HEK293 (cell line): ENCODE measurements at regions not wholly inside any gene's neighbourhood (a gene's known extent, or its start where the extent isn't known, plus 50 kb on each side); places are given as distances from the start of the nearest gene placed in this dataset.

ENCODE experiments used
- CTCF ChIA-PET: fragments of 350-600 bp; formaldehyde crosslinking; extraction: SDS; loops from one replicate; lab custom pipeline; 2021; ENCODE audit warnings: antibody characterized with exemption; lab: Yijun Ruan, JAX
- POLR2A ChIA-PET: fragments of 300-600 bp; formaldehyde crosslinking; extraction: SDS; loops from one replicate; lab custom pipeline; 2020; ENCODE audit warnings: antibody characterized with exemption, inconsistent platforms; lab: Yijun Ruan, JAX
- H3K27ac ChIP-seq: fragments of 200-500 bp; sonication (Bioruptor generic); 2 replicates; pipeline ENCODE4 v1.5.1; 2014; ENCODE audit warnings: low read depth, low read length, control low read depth, inconsistent platforms; ENCODE audit errors: extremely low read depth
- H3K36me3 ChIP-seq, 2 experiments: fragments of 200-500 bp in 1 of 2; sonication (Bioruptor generic) in 1 of 2; 1 replicate in 1 of 2; 2 replicates in 1 of 2; pipeline ENCODE4 v1.5.1; 2014 to 2017; ENCODE audit warnings: inconsistent platforms in 2 of 2, low read length in 2 of 2; ENCODE audit not compliant: control insufficient read depth in 2 of 2, insufficient read depth in 1 of 2
- H3K4me1 ChIP-seq: fragments of 200-500 bp; sonication (Bioruptor generic); 2 replicates; pipeline ENCODE4 v1.5.1; 2014; ENCODE audit warnings: mild to moderate bottlenecking, low read length, inconsistent platforms; ENCODE audit not compliant: control insufficient read depth, insufficient read depth
- H3K4me3 ChIP-seq: 2 replicates; pipeline ENCODE4 v1.5.1; 2011; ENCODE audit warnings: low read depth, mild to moderate bottlenecking, control low read depth, low read length, moderate library complexity
- H3K9me3 ChIP-seq: fragments of 200-500 bp; sonication (Bioruptor generic); 2 replicates; pipeline ENCODE4 v1.5.1; 2014; ENCODE audit warnings: low read depth, low read length, inconsistent platforms; ENCODE audit not compliant: control insufficient read depth, insufficient read depth
- HOXC10 ChIP-seq: sonication (generic); formaldehyde crosslinking; IDR thresholded peaks from 2 replicates; pipeline ENCODE4 v1.8.1; 2023; ENCODE audit warnings: mild to moderate bottlenecking, missing genetic modification reagents
- IKZF3 ChIP-seq: fragments of 450-650 bp; IDR thresholded peaks from 2 replicates; pipeline ENCODE4 v1.5.0; 2018; ENCODE audit warnings: missing biosample characterization, mild to moderate bottlenecking, missing genetic modification characterization, moderate library complexity
- KLF10 ChIP-seq: fragments of 450-650 bp; IDR thresholded peaks from 2 replicates; pipeline ENCODE4 v1.5.1; 2018; ENCODE audit warnings: missing biosample characterization, mild to moderate bottlenecking, missing genetic modification characterization
- MYNN ChIP-seq: fragments of 450-650 bp; formaldehyde crosslinking; IDR thresholded peaks from 2 replicates; pipeline ENCODE4 v1.5.1; 2016; ENCODE audit warnings: missing biosample characterization, missing genetic modification characterization, borderline replicate concordance
- SP3 ChIP-seq: fragments of 450-650 bp; formaldehyde crosslinking; IDR thresholded peaks from 2 replicates; pipeline ENCODE4 v1.5.1; 2016; ENCODE audit warnings: missing biosample characterization, missing genetic modification characterization
- WT1 ChIP-seq: fragments of 450-650 bp; formaldehyde crosslinking; IDR thresholded peaks from 2 replicates; pipeline ENCODE4 v1.5.1; 2016; ENCODE audit warnings: missing biosample characterization, missing genetic modification characterization
- ZBTB17 ChIP-seq: fragments of 450-650 bp; formaldehyde crosslinking; IDR thresholded peaks from 2 replicates; pipeline ENCODE4 v1.5.1; 2016; ENCODE audit warnings: missing biosample characterization, missing genetic modification characterization
- ZBTB44 ChIP-seq: fragments of 450-650 bp; IDR thresholded peaks from 2 replicates; pipeline ENCODE4 v1.5.1; 2018; ENCODE audit warnings: missing biosample characterization, mild to moderate bottlenecking, missing genetic modification characterization
- ZBTB6 ChIP-seq: fragments of 450-650 bp; formaldehyde crosslinking; IDR thresholded peaks from 2 replicates; pipeline ENCODE4 v1.5.1; 2017; ENCODE audit warnings: missing biosample characterization, missing genetic modification characterization
- ZFP69B ChIP-seq: fragments of 450-650 bp; formaldehyde crosslinking; IDR thresholded peaks from 2 replicates; pipeline ENCODE4 v1.5.1; 2016; ENCODE audit warnings: missing biosample characterization, missing genetic modification characterization
- ZNF175 ChIP-seq: fragments of 450-650 bp; formaldehyde crosslinking; IDR thresholded peaks from 2 replicates; pipeline ENCODE4 v1.5.1; 2016; ENCODE audit warnings: missing biosample characterization, missing genetic modification characterization
- ZNF239 ChIP-seq: fragments of 450-650 bp; formaldehyde crosslinking; IDR thresholded peaks from 2 replicates; pipeline ENCODE4 v1.5.1; 2016; ENCODE audit warnings: missing biosample characterization, missing genetic modification characterization
- ZNF341 ChIP-seq: fragments of 450-650 bp; formaldehyde crosslinking; IDR thresholded peaks from 2 replicates; pipeline ENCODE4; 2016; ENCODE audit warnings: low read depth, missing biosample characterization, missing genetic modification characterization
- ZNF354C ChIP-seq: fragments of 450-650 bp; formaldehyde crosslinking; IDR thresholded peaks from 2 replicates; pipeline ENCODE4 v1.5.1; 2016; ENCODE audit warnings: missing biosample characterization, missing genetic modification characterization, low read depth, borderline replicate concordance
- ZNF391 ChIP-seq: fragments of 450-650 bp; formaldehyde crosslinking; IDR thresholded peaks from 2 replicates; pipeline ENCODE4 v1.5.1; 2016; ENCODE audit warnings: low read depth, missing biosample characterization, missing genetic modification characterization, borderline replicate concordance
- ZNF473 ChIP-seq: fragments of 450-650 bp; formaldehyde crosslinking; IDR thresholded peaks from 2 replicates; pipeline ENCODE4 v1.5.1; 2017; ENCODE audit warnings: missing biosample characterization, missing genetic modification characterization
- ZNF48 ChIP-seq: fragments of 450-650 bp; formaldehyde crosslinking; IDR thresholded peaks from 2 replicates; pipeline ENCODE4 v1.5.1; 2016; ENCODE audit warnings: missing biosample characterization, missing genetic modification characterization
- ZNF510 ChIP-seq: fragments of 450-650 bp; formaldehyde crosslinking; IDR thresholded peaks from 2 replicates; pipeline ENCODE4 v1.5.1; 2018; ENCODE audit warnings: mild to moderate bottlenecking, missing genetic modification characterization, missing biosample characterization; ENCODE audit not compliant: insufficient replicate concordance
- ZNF558 ChIP-seq: fragments of 450-650 bp; formaldehyde crosslinking; IDR thresholded peaks from 2 replicates; pipeline ENCODE4 v1.5.1; 2016; ENCODE audit warnings: missing biosample characterization, missing genetic modification characterization
- TF ChIP-seq, protein P1 (sequence below): fragments of 450-650 bp; formaldehyde crosslinking; IDR thresholded peaks from 2 replicates; pipeline ENCODE4 v1.5.1; 2017; ENCODE audit warnings: missing biosample characterization, missing genetic modification characterization
- TF ChIP-seq, protein P2 (sequence below): fragments of 450-650 bp; formaldehyde crosslinking; IDR thresholded peaks from 2 replicates; pipeline ENCODE4 v1.5.0; 2017; ENCODE audit warnings: missing biosample characterization, missing genetic modification characterization, borderline replicate concordance
- TF ChIP-seq, protein P3 (sequence below): fragments of 450-650 bp; IDR thresholded peaks from 2 replicates; pipeline ENCODE4 v1.5.1; 2018; ENCODE audit warnings: missing biosample characterization, missing genetic modification characterization
- TF ChIP-seq, protein P4 (sequence below): fragments of 450-650 bp; formaldehyde crosslinking; conservative IDR thresholded peaks from 2 replicates; pipeline ENCODE4 v1.5.1; 2016; ENCODE audit warnings: low read depth, missing biosample characterization, missing genetic modification characterization

- no peaks in the 10 kb centered on the region for H3K9me3 ChIP-seq
- no peak for TF ChIP-seq ZNF558 (tag by site-specific recombination)
- TF ChIP-seq HOXC10 = no peak
- TF ChIP-seq, protein P1, sequence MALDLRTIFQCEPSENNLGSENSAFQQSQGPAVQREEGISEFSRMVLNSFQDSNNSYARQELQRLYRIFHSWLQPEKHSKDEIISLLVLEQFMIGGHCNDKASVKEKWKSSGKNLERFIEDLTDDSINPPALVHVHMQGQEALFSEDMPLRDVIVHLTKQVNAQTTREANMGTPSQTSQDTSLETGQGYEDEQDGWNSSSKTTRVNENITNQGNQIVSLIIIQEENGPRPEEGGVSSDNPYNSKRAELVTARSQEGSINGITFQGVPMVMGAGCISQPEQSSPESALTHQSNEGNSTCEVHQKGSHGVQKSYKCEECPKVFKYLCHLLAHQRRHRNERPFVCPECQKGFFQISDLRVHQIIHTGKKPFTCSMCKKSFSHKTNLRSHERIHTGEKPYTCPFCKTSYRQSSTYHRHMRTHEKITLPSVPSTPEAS = no peak
- TF ChIP-seq ZNF354C = no peak
- no peak for TF ChIP-seq ZBTB6 (tag by site-specific recombination)
- no peak for TF ChIP-seq ZNF473 (tag by site-specific recombination)
- TF ChIP-seq ZNF48 (tag by site-specific recombination) = no peak
- no peak for TF ChIP-seq ZBTB17 (tag by site-specific recombination)
- no peak for TF ChIP-seq IKZF3 (tag by site-specific recombination)
- no peak for TF ChIP-seq WT1
- TF ChIP-seq, protein P2, sequence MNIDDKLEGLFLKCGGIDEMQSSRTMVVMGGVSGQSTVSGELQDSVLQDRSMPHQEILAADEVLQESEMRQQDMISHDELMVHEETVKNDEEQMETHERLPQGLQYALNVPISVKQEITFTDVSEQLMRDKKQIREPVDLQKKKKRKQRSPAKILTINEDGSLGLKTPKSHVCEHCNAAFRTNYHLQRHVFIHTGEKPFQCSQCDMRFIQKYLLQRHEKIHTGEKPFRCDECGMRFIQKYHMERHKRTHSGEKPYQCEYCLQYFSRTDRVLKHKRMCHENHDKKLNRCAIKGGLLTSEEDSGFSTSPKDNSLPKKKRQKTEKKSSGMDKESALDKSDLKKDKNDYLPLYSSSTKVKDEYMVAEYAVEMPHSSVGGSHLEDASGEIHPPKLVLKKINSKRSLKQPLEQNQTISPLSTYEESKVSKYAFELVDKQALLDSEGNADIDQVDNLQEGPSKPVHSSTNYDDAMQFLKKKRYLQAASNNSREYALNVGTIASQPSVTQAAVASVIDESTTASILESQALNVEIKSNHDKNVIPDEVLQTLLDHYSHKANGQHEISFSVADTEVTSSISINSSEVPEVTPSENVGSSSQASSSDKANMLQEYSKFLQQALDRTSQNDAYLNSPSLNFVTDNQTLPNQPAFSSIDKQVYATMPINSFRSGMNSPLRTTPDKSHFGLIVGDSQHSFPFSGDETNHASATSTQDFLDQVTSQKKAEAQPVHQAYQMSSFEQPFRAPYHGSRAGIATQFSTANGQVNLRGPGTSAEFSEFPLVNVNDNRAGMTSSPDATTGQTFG = no peak
- TF ChIP-seq, protein P3, sequence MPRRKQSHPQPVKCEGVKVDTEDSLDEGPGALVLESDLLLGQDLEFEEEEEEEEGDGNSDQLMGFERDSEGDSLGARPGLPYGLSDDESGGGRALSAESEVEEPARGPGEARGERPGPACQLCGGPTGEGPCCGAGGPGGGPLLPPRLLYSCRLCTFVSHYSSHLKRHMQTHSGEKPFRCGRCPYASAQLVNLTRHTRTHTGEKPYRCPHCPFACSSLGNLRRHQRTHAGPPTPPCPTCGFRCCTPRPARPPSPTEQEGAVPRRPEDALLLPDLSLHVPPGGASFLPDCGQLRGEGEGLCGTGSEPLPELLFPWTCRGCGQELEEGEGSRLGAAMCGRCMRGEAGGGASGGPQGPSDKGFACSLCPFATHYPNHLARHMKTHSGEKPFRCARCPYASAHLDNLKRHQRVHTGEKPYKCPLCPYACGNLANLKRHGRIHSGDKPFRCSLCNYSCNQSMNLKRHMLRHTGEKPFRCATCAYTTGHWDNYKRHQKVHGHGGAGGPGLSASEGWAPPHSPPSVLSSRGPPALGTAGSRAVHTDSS (tag by site-specific recombination) = no peak
- TF ChIP-seq SP3 (tag by site-specific recombination) = no peak
- H3K36me3 ChIP-seq = no peaks in the 10 kb centered on the region
- H3K27ac ChIP-seq = no peak overlapping the region
- H3K4me3 ChIP-seq = no peak overlapping the region
- CTCF ChIA-PET = no interaction called here
- no peaks in the 10 kb centered on the region for H3K4me1 ChIP-seq
- POLR2A ChIA-PET = no interaction called here
These were observed 244.0 kb upstream of the TPM1 start for GRCh38 chr15:62798536-62798935.

GRCh38 chr15:62799037-62799436 is 243.5 kb upstream of the TPM1 start:
- no peak overlapping the region for H3K27ac ChIP-seq
- CTCF ChIA-PET = no interaction called here
- POLR2A ChIA-PET = no interaction called here
- no peak overlapping the region for H3K4me3 ChIP-seq
- H3K4me1 ChIP-seq = no peaks in the 10 kb centered on the region
- no peaks in the 10 kb centered on the region for H3K9me3 ChIP-seq
- no peaks in the 10 kb centered on the region for H3K36me3 ChIP-seq
- TF ChIP-seq ZFP69B (tag by site-specific recombination) (no peak), ZBTB44 (tag by site-specific recombination) (no peak), ZNF175 (tag by site-specific recombination) (no peak), KLF10 (tag by site-specific recombination) (no peak), ZNF341 (tag by site-specific recombination) (no peak), ZNF510 (tag by site-specific recombination) (no peak), ZNF239 (no peak), MYNN (tag by site-specific recombination) (no peak), ZNF391 (no peak)
- TF ChIP-seq, protein P4, sequence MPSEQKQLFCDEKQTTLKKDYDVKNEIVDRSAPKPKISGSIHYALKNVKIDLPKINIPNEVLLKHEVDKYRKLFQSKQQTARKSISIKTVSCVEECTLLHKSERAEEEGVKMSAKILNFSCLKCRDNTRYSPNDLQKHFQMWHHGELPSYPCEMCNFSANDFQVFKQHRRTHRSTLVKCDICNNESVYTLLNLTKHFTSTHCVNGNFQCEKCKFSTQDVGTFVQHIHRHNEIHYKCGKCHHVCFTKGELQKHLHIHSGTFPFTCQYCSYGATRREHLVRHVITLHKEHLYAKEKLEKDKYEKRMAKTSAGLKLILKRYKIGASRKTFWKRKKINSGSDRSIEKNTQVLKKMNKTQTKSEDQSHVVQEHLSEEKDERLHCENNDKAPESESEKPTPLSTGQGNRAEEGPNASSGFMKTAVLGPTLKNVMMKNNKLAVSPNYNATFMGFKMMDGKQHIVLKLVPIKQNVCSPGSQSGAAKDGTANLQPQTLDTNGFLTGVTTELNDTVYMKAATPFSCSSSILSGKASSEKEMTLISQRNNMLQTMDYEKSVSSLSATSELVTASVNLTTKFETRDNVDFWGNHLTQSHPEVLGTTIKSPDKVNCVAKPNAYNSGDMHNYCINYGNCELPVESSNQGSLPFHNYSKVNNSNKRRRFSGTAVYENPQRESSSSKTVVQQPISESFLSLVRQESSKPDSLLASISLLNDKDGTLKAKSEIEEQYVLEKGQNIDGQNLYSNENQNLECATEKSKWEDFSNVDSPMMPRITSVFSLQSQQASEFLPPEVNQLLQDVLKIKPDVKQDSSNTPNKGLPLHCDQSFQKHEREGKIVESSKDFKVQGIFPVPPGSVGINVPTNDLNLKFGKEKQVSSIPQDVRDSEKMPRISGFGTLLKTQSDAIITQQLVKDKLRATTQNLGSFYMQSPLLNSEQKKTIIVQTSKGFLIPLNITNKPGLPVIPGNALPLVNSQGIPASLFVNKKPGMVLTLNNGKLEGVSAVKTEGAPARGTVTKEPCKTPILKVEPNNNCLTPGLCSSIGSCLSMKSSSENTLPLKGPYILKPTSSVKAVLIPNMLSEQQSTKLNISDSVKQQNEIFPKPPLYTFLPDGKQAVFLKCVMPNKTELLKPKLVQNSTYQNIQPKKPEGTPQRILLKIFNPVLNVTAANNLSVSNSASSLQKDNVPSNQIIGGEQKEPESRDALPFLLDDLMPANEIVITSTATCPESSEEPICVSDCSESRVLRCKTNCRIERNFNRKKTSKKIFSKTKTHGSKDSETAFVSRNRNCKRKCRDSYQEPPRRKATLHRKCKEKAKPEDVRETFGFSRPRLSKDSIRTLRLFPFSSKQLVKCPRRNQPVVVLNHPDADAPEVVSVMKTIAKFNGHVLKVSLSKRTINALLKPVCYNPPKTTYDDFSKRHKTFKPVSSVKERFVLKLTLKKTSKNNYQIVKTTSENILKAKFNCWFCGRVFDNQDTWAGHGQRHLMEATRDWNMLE = no peak
